ENCODE measurements at regions not wholly inside any gene's neighbourhood (a gene's known extent, or its start where the extent isn't known, plus 50 kb on each side); places are given as distances from the start of the nearest gene placed in this dataset.

DNA sequence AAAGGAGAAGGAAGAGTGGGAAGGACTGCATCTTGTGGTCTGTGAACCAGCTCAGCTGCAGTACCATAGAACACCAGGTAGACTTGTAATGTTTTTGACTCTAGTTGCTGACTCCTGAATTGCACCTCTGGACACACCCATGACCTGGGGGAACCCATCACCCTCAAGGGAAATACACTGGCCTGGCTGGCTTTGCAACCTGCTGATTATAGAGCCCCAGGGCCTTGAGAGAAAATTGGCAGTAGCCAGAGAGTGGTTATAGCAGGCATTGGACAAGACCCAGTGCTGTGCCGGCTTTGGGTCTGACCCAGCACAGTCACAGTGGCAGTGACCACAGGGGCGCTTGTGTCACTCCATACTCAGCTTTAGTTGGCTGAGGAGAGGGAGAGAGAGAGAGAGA, 902.3 kb downstream of the GRID1 start:
- peaks cover 9% of the 10 kb centered on the region for H3K27me3 Mint-ChIP-seq (ENCODE audit: insufficient read depth, unreplicated experiment)
- H3K4me1 Mint-ChIP-seq (ENCODE audit: low read depth, unreplicated experiment) = no peaks in the 10 kb centered on the region
- Histone ChIP-seq H3K4me1 (no peaks in the 10 kb centered on the region), H3K4me3 (ENCODE audit: low read depth, low read length) (no peak overlapping the region), H3K9me3 (no peaks in the 10 kb centered on the region), H3K36me3 (ENCODE audit: control insufficient read depth, insufficient read depth, low read length) (no peaks in the 10 kb centered on the region), H3K27me3 (replicated peaks; ENCODE audit: control insufficient read depth, insufficient read depth, low read length) (no peaks in the 10 kb centered on the region)
- H3K9me3 Mint-ChIP-seq (ENCODE audit: unreplicated experiment) = peaks cover 12% of the 10 kb centered on the region
- no peaks in the 10 kb centered on the region for H3K36me3 Mint-ChIP-seq (ENCODE audit: insufficient read depth, unreplicated experiment)
- ChIA-PET CTCF (no interaction called here), POLR2A (no interaction called here)
- no peak for DNase-seq
- intact Hi-C loops (cut with micrococcal nuclease; ENCODE audit: unreplicated experiment) = no loop called here
- TF ChIP-seq, protein P1, sequence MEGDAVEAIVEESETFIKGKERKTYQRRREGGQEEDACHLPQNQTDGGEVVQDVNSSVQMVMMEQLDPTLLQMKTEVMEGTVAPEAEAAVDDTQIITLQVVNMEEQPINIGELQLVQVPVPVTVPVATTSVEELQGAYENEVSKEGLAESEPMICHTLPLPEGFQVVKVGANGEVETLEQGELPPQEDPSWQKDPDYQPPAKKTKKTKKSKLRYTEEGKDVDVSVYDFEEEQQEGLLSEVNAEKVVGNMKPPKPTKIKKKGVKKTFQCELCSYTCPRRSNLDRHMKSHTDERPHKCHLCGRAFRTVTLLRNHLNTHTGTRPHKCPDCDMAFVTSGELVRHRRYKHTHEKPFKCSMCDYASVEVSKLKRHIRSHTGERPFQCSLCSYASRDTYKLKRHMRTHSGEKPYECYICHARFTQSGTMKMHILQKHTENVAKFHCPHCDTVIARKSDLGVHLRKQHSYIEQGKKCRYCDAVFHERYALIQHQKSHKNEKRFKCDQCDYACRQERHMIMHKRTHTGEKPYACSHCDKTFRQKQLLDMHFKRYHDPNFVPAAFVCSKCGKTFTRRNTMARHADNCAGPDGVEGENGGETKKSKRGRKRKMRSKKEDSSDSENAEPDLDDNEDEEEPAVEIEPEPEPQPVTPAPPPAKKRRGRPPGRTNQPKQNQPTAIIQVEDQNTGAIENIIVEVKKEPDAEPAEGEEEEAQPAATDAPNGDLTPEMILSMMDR (IDR thresholded peaks at IDR 0.05; ENCODE audit: insufficient read depth in 1 of 2, low read depth in 1 of 2, low read length in 1 of 2, severe bottlenecking in 1 of 2, unreplicated experiment in 1 of 2) = no peak
- no TSS peak for BruUV-seq (replicated peaks)
- no peak overlapping the region for H3K4me3 Mint-ChIP-seq (ENCODE audit: unreplicated experiment)
- H3K27ac Mint-ChIP-seq (ENCODE audit: unreplicated experiment) = no peak overlapping the region

- ChIA-PET CTCF (no interaction called here), POLR2A (no interaction called here)
- H3K9me3 ChIP-seq = no peaks in the 10 kb centered on the region
- DNase-seq = no peak
- H3K4me1 ChIP-seq = no peaks in the 10 kb centered on the region
- no peak overlapping the region for H3K27ac Mint-ChIP-seq (ENCODE audit: unreplicated experiment)
- TF ChIP-seq, protein P1 (IDR thresholded peaks at IDR 0.05; ENCODE audit: insufficient read depth in 1 of 2, low read depth in 1 of 2, low read length in 1 of 2, severe bottlenecking in 1 of 2, unreplicated experiment in 1 of 2) = no peak
- peaks cover 5% of the 10 kb centered on the region for H3K27me3 Mint-ChIP-seq (ENCODE audit: insufficient read depth, unreplicated experiment)
- no TSS peak for BruUV-seq (replicated peaks)
- H3K36me3 ChIP-seq (ENCODE audit: control insufficient read depth, insufficient read depth, low read length) = no peaks in the 10 kb centered on the region
- H3K4me3 Mint-ChIP-seq (ENCODE audit: unreplicated experiment) = no peak overlapping the region
- H3K4me1 Mint-ChIP-seq (ENCODE audit: low read depth, unreplicated experiment) = no peaks in the 10 kb centered on the region
- H3K4me3 ChIP-seq (ENCODE audit: low read depth, low read length) = no peak overlapping the region
- no peaks in the 10 kb centered on the region for H3K27me3 ChIP-seq (replicated peaks; ENCODE audit: control insufficient read depth, insufficient read depth, low read length)
- H3K36me3 Mint-ChIP-seq (ENCODE audit: insufficient read depth, unreplicated experiment) = no peaks in the 10 kb centered on the region
- H3K9me3 Mint-ChIP-seq (ENCODE audit: unreplicated experiment) = no peaks in the 10 kb centered on the region
- intact Hi-C loops (cut with micrococcal nuclease; ENCODE audit: unreplicated experiment) = no loop called here
Observed at GRCh38 chr10:85477979-85478378, 888.6 kb downstream of the GRID1 start.

GRCh38 chr10:85490431-85490830, 876.2 kb downstream of the GRID1 start:
- Mint-ChIP-seq H3K27me3 (ENCODE audit: insufficient read depth, unreplicated experiment) (peaks cover 6% of the 10 kb centered on the region), H3K9me3 (ENCODE audit: unreplicated experiment) (no peaks in the 10 kb centered on the region), H3K4me1 (ENCODE audit: low read depth, unreplicated experiment) (no peaks in the 10 kb centered on the region), H3K4me3 (ENCODE audit: unreplicated experiment) (no peak overlapping the region), H3K36me3 (ENCODE audit: insufficient read depth, unreplicated experiment) (no peaks in the 10 kb centered on the region), H3K27ac (ENCODE audit: unreplicated experiment) (no peak overlapping the region)
- no peaks in the 10 kb centered on the region for H3K27me3 ChIP-seq (replicated peaks; ENCODE audit: control insufficient read depth, insufficient read depth, low read length)
- CTCF ChIA-PET = no interaction called here
- no peaks in the 10 kb centered on the region for H3K36me3 ChIP-seq (ENCODE audit: control insufficient read depth, insufficient read depth, low read length)
- intact Hi-C loops (cut with micrococcal nuclease; ENCODE audit: unreplicated experiment) = no loop called here
- no peaks in the 10 kb centered on the region for H3K4me1 ChIP-seq
- H3K9me3 ChIP-seq = no peaks in the 10 kb centered on the region
- no TSS peak for BruUV-seq (replicated peaks)
- DNase-seq = no peak
- POLR2A ChIA-PET = no interaction called here
- TF ChIP-seq, protein P1 (IDR thresholded peaks at IDR 0.05; ENCODE audit: insufficient read depth in 1 of 2, low read depth in 1 of 2, low read length in 1 of 2, severe bottlenecking in 1 of 2, unreplicated experiment in 1 of 2) = no peak
- H3K4me3 ChIP-seq (ENCODE audit: low read depth, low read length) = no peak overlapping the region

Data from Caco-2 (cell line).